OCI-LY3 (cell line): ENCODE measurements at regions not wholly inside any gene's neighbourhood (a gene's known extent, or its start where the extent isn't known, plus 50 kb on each side); places are given as distances from the start of the nearest gene placed in this dataset.

Experiments
- H2AFZ ChIP-seq: fragments of 200-600, 300-600 bp; shearing (Covaris generic); 2 replicates; pipeline ENCODE4 v1.6.0; 2014; ENCODE audit warnings: antibody characterized with exemption, low read depth, low read length
- H3K27ac ChIP-seq: fragments of 200-600, 300-600 bp; sonication (generic); 2 replicates; pipeline ENCODE4 v1.5.1; 2014; ENCODE audit warnings: mild to moderate bottlenecking, low read length, moderate library complexity, mixed read lengths
- H3K27me3 ChIP-seq: fragments of 200-600, 300-600 bp; sonication (generic); 2 replicates; pipeline ENCODE4 v1.6.1; 2014; ENCODE audit warnings: low read depth, low read length, mixed read lengths
- H3K36me3 ChIP-seq: fragments of 200-600, 300-600 bp; sonication (generic); replicated peaks from 2 replicates; pipeline ENCODE3; 2014; ENCODE audit warnings: low read depth, low read length, mixed read lengths
- H3K4me1 ChIP-seq: fragments of 300-600, 200-600 bp; sonication (generic); 2 replicates; pipeline ENCODE4 v1.6.1; 2014; ENCODE audit warnings: low read length, mixed read lengths
- H3K4me2 ChIP-seq: fragments of 200-600, 300-600 bp; sonication (generic); 2 replicates; pipeline ENCODE4 v1.6.1; 2014; ENCODE audit warnings: low read length, mixed read lengths
- H3K4me3 ChIP-seq: fragments of 300-600, 200-600 bp; sonication (generic); 2 replicates; pipeline ENCODE4 v1.5.1; 2014; ENCODE audit warnings: antibody characterized with exemption, mild to moderate bottlenecking, low read length, moderate library complexity
- H3K79me2 ChIP-seq: fragments of 300-600, 200-600 bp; shearing (Covaris generic); 2 replicates; pipeline ENCODE4 v1.6.1; 2014; ENCODE audit warnings: mild to moderate bottlenecking, low read length, mixed read lengths
- H3K9ac ChIP-seq: fragments of 300-600, 200-600 bp; shearing (Covaris generic); 2 replicates; pipeline ENCODE4 v1.6.0; 2014; ENCODE audit warnings: mild to moderate bottlenecking, low read length, moderate library complexity
- H3K9me3 ChIP-seq: fragments of 200-600, 300-600 bp; shearing (Covaris generic); 2 replicates; pipeline ENCODE4 v1.6.1; 2014; ENCODE audit warnings: low read length, mixed read lengths; ENCODE audit not compliant: insufficient read depth
- H4K20me1 ChIP-seq: fragments of 200-600, 300-600 bp; sonication (generic); 2 replicates; pipeline ENCODE4 v1.6.1; 2016; ENCODE audit warnings: low read length, mixed read lengths; ENCODE audit not compliant: insufficient read depth
- EZH2phosphoT487 ChIP-seq: fragments of 200-600 bp; shearing (Covaris generic); IDR thresholded peaks from 2 replicates; pipeline ENCODE4 v1.6.1; 2018; ENCODE audit warnings: antibody characterized with exemption, mixed run types, low read depth
- TF ChIP-seq, protein P1 (sequence below): fragments of 200-600, 300-600 bp; sonication (generic); IDR thresholded peaks from 2 replicates; pipeline ENCODE4 v1.5.1; 2014; ENCODE audit warnings: antibody characterized with exemption, low read length, low read depth

DNA sequence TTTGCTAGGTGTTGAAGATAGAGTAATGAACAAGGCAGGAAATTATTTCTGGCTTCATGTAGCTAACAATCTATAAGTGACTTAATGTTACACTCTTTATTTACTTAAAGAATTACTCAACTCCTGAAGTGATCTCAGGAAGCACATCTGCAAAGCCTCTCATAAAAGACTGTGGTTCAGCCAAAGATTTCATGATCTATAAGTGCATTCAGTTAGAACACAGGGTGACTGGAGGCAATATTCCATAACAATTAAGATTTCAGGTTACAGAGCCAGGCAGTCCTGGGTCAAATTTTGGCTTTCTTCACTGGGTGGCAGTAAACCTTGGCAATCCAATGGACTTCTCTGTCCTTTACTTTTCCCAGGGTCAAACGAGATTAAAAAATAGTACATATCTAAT is 204.0 kb downstream of the TPBG start:
- Histone ChIP-seq H3K4me2 (no peak overlapping the region), H3K36me3 (no peaks in the 10 kb centered on the region), H3K9ac (no peak overlapping the region), H2AFZ (no peak overlapping the region), H3K9me3 (no peaks in the 10 kb centered on the region), H3K4me3 (no peak overlapping the region), H4K20me1 (no peaks in the 10 kb centered on the region), H3K4me1 (no peaks in the 10 kb centered on the region), H3K27ac (no peak overlapping the region), H3K79me2 (no peaks in the 10 kb centered on the region), H3K27me3 (no peaks in the 10 kb centered on the region)
- TF ChIP-seq EZH2phosphoT487: no peak
- TF ChIP-seq, protein P1, sequence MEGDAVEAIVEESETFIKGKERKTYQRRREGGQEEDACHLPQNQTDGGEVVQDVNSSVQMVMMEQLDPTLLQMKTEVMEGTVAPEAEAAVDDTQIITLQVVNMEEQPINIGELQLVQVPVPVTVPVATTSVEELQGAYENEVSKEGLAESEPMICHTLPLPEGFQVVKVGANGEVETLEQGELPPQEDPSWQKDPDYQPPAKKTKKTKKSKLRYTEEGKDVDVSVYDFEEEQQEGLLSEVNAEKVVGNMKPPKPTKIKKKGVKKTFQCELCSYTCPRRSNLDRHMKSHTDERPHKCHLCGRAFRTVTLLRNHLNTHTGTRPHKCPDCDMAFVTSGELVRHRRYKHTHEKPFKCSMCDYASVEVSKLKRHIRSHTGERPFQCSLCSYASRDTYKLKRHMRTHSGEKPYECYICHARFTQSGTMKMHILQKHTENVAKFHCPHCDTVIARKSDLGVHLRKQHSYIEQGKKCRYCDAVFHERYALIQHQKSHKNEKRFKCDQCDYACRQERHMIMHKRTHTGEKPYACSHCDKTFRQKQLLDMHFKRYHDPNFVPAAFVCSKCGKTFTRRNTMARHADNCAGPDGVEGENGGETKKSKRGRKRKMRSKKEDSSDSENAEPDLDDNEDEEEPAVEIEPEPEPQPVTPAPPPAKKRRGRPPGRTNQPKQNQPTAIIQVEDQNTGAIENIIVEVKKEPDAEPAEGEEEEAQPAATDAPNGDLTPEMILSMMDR: no peak

DNA sequence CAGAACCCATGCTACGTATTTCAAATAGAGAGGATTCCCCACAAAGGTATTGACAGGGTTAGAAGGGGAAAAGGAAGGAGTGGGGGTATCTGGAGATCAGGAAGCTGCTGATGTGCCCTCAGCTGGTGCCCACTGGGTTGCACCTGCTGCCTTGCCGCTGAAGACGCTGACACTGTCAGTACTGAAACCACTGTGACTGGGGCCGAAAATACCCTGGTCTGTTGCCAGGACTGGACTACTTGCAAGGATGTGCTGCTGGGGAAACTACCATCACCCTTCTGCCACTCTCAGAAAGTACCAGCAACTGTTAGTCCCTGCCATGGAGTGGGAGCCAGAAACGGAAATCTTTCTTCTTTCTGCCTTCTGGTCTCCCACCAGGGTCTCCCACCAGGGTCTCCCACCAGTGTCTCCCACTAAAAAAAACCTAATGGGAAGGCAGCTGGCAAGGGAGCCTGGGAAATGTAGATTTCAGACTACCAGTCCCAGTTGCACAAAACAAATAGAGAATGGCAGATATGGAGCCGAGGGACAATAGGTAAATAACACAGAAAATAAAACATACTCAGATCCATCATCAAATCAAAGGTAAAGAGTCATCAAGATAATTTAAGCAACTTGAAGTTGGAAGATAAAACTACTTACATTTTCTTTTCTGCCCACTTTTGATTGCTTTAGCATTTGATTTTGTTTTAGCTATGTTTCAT is 204.8 kb downstream of the TPBG start:
- H3K27ac ChIP-seq: no peak overlapping the region
- no peaks in the 10 kb centered on the region for H4K20me1 ChIP-seq
- H3K9me3 ChIP-seq: no peaks in the 10 kb centered on the region
- no peaks in the 10 kb centered on the region for H3K36me3 ChIP-seq
- no peak overlapping the region for H2AFZ ChIP-seq
- no peak overlapping the region for H3K9ac ChIP-seq
- no peaks in the 10 kb centered on the region for H3K27me3 ChIP-seq
- no peaks in the 10 kb centered on the region for H3K4me1 ChIP-seq
- TF ChIP-seq, protein P1: no peak
- TF ChIP-seq EZH2phosphoT487: no peak
- H3K4me3 ChIP-seq: no peak overlapping the region
- no peak overlapping the region for H3K4me2 ChIP-seq
- no peaks in the 10 kb centered on the region for H3K79me2 ChIP-seq

DNA sequence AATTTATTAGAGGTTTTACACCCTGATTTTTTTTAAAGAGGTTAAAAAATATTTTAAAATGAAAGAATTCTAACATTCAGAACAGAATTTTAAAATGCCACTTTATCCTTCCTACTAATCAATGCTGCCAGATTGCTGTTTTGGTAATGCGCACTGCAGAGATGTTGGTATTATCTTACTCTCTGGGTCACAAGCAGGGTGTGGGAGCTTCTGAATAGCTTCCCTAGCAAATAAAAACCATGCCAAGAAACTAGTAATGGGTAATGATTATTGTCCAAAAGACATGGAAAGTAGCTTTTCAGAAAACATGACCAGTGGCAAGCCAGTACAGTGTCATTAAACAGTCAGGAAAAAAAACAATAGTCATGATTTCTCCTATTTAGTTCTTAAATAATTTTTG is 205.4 kb downstream of the TPBG start:
- H3K36me3 ChIP-seq: no peaks in the 10 kb centered on the region
- H3K4me1 ChIP-seq: no peaks in the 10 kb centered on the region
- no peaks in the 10 kb centered on the region for H4K20me1 ChIP-seq
- no peak overlapping the region for H2AFZ ChIP-seq
- H3K9me3 ChIP-seq: no peaks in the 10 kb centered on the region
- no peak overlapping the region for H3K4me2 ChIP-seq
- H3K9ac ChIP-seq: no peak overlapping the region
- H3K27me3 ChIP-seq: no peaks in the 10 kb centered on the region
- TF ChIP-seq, protein P1: no peak
- no peak for TF ChIP-seq EZH2phosphoT487
- no peak overlapping the region for H3K27ac ChIP-seq
- no peak overlapping the region for H3K4me3 ChIP-seq
- H3K79me2 ChIP-seq: no peaks in the 10 kb centered on the region

DNA sequence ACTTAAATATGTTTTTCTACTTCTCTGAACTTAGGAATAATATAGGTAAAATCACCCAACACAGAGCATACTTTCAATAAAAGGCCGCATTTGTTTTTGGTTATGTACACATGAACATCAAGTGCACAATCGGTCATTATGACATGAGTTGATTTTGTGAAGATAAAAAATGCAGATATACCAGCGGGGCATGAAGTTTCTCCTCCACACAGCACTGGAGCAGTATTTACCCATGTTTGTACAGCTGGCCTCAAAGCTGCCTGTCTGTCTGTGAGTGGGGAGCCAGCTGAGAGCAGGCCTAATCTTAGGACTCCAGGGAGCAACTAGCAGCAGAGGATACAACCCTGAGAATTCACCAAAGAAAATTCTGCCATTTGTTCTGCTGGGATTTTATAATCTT is 206.5 kb downstream of the TPBG start:
- H3K4me3 ChIP-seq: no peak overlapping the region
- H3K27ac ChIP-seq: no peak overlapping the region
- no peak overlapping the region for H3K9ac ChIP-seq
- TF ChIP-seq, protein P1: no peak
- no peak for TF ChIP-seq EZH2phosphoT487
- H3K4me2 ChIP-seq: no peak overlapping the region
- no peaks in the 10 kb centered on the region for H3K4me1 ChIP-seq
- H4K20me1 ChIP-seq: no peaks in the 10 kb centered on the region
- no peaks in the 10 kb centered on the region for H3K36me3 ChIP-seq
- H3K9me3 ChIP-seq: no peaks in the 10 kb centered on the region
- H3K79me2 ChIP-seq: no peaks in the 10 kb centered on the region
- no peak overlapping the region for H2AFZ ChIP-seq
- no peaks in the 10 kb centered on the region for H3K27me3 ChIP-seq
